ENCODE measurements at regions not wholly inside any gene's neighbourhood (a gene's known extent, or its start where the extent isn't known, plus 50 kb on each side); places are given as distances from the start of the nearest gene placed in this dataset.
"Not testable (repeated sequence)": the region's sequence is repeated elsewhere in the genome, so short reads cannot be mapped to it uniquely, and the experiment has no call there.

- no peak for DNase-seq (ENCODE audit: extremely low read depth, low read depth)
- no peak for TF ChIP-seq CTCF (IDR thresholded peaks at IDR 0.05; ENCODE audit: low read depth, low read length)
Measured at GRCh38 chr2:239647052-239647819, 246.4 kb upstream of the HDAC4 start.

- no peak for TF ChIP-seq CTCF (IDR thresholded peaks at IDR 0.05; ENCODE audit: low read depth, low read length)
Measured at GRCh38 chr2:239646184-239646583, 245.4 kb upstream of the HDAC4 start.

DNA sequence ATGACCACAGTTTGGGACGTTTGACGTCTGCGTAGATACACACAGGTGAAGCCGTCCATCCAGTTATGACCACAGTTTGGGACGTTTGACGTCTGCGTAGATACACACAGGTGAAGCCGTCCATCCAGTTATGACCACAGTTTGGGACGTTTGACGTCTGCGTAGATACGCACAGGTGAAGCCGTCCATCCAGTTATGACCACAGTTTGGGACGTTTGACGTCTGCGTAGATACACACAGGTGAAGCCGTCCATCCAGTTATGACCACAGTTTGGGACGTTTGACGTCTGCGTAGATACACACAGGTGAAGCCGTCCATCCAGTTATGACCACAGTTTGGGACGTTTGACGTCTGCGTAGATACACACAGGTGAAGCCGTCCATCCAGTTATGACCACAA lies 243.8 kb upstream of the HDAC4 start:
- DNase-seq (ENCODE audit: extremely low read depth, low read depth), result not testable (repeated sequence)

More at GRCh38 chr2:239646184-239646583, 245.4 kb upstream of the HDAC4 start:
- no peak for DNase-seq (ENCODE audit: extremely low read depth, low read depth)

DNA sequence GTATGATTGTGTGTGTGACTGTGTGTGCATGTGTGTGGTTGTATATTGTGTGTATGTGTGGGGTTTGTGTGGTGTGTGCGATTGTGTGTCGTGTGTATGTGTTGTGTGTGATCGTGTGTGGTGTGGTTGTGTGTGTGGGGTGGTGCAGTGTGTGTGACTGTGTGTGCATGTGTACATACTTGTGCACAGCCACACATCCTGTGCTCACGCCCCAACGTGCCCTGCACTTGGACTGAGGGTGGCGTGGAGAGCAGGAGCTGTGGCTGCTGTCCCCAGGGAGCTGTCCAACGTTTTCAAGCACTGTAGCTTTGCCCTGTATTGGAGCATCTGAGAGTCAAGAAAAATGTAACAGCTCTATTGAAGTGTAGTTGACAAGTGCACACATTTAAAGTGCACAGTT lies 243.2 kb upstream of the HDAC4 start:
- DNase-seq (ENCODE audit: extremely low read depth, low read depth), result no peak

GRCh38 chr2:239642406-239643004 lies 241.7 kb upstream of the HDAC4 start:
- TF ChIP-seq CTCF (IDR thresholded peaks at IDR 0.05; ENCODE audit: low read depth, low read length), result no peak
- no peak for DNase-seq (ENCODE audit: extremely low read depth, low read depth)

More for the DNA sequence above, 243.2 kb upstream of the HDAC4 start:
- no peak for TF ChIP-seq CTCF (IDR thresholded peaks at IDR 0.05; ENCODE audit: low read depth, low read length)

DNA sequence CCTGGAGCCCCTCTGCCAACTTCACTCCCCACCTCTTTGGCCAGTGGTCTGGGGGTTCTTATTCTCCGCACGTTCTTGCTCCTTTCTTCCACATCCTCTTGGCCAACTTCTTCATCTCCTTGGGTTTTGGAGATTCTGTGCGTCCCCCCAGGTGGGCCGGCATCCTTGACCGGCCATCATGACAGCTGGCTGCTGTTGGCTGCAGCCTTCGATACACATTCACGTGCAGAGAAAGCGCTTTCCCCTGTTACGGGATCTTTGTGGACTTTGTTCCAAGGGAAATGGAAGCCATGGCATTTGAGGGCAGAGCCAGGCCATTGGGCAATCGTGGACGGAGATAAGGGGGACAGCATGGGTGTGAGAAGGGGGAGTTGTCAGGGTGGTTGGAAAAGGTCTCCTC lies 241.1 kb upstream of the HDAC4 start:
- DNase-seq (ENCODE audit: extremely low read depth, low read depth), result not testable (repeated sequence)

- DNase-seq (ENCODE audit: extremely low read depth, low read depth), result no peak
- no peak for TF ChIP-seq CTCF (IDR thresholded peaks at IDR 0.05; ENCODE audit: low read depth, low read length)
Measured at GRCh38 chr2:239640676-239641578, 240.1 kb upstream of the HDAC4 start.

GRCh38 chr2:239640210-239640609 lies 239.4 kb upstream of the HDAC4 start:
- DNase-seq (ENCODE audit: extremely low read depth, low read depth), result no peak
- no peak for TF ChIP-seq CTCF (IDR thresholded peaks at IDR 0.05; ENCODE audit: low read depth, low read length)
